ENCODE measurements at regions not wholly inside any gene's neighbourhood (a gene's known extent, or its start where the extent isn't known, plus 50 kb on each side); places are given as distances from the start of the nearest gene placed in this dataset.
A peak's percentile ranks its signal among the peaks of the same experiment; 100 is the strongest.

GRCh38 chr17:22518185-22518584, 825.9 kb downstream of the KCNJ18 start:
- TF ChIP-seq TEAD4 (IDR thresholded peaks at IDR 0.05) (no peak), TCF12 (IDR thresholded peaks at IDR 0.05; ENCODE audit: low read depth) (no peak), CEBPB (IDR thresholded peaks at IDR 0.05) (no peak), REST (IDR thresholded peaks at IDR 0.05; ENCODE audit: low read depth) (no peak), ZBTB7A (IDR thresholded peaks at IDR 0.05; ENCODE audit: low read depth) (no peak), EGR1 (IDR thresholded peaks at IDR 0.05) (no peak), NFIC (IDR thresholded peaks at IDR 0.05) (no peak), TAF1 (IDR thresholded peaks at IDR 0.05; ENCODE audit: low read depth) (no peak), RAD21 (IDR thresholded peaks at IDR 0.05; ENCODE audit: low read depth) (no peak), CREB1 (IDR thresholded peaks at IDR 0.05; ENCODE audit: low read depth) (no peak), EP300 (IDR thresholded peaks at IDR 0.05; ENCODE audit: borderline replicate concordance) (no peak), YY1 (IDR thresholded peaks at IDR 0.05; ENCODE audit: low read depth) (no peak), FOXM1 (IDR thresholded peaks at IDR 0.05; ENCODE audit: borderline replicate concordance, low read depth) (no peak), MAX (IDR thresholded peaks at IDR 0.05) (no peak)
- TF ChIP-seq, protein P1, sequence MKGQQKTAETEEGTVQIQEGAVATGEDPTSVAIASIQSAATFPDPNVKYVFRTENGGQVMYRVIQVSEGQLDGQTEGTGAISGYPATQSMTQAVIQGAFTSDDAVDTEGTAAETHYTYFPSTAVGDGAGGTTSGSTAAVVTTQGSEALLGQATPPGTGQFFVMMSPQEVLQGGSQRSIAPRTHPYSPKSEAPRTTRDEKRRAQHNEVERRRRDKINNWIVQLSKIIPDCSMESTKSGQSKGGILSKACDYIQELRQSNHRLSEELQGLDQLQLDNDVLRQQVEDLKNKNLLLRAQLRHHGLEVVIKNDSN (IDR thresholded peaks at IDR 0.05), result no peak

- TF ChIP-seq TAF1 (IDR thresholded peaks at IDR 0.05; ENCODE audit: low read depth), result no peak
- no peak for TF ChIP-seq YY1 (IDR thresholded peaks at IDR 0.05; ENCODE audit: low read depth)
These were observed 877.3 kb downstream of the KCNJ18 start for GRCh38 chr17:22569459-22570143.

GRCh38 chr17:22570144-22570845, 878.0 kb downstream of the KCNJ18 start:
- no peak for TF ChIP-seq YY1 (IDR thresholded peaks at IDR 0.05; ENCODE audit: low read depth)
- TF ChIP-seq MAX (IDR thresholded peaks at IDR 0.05), result no peak
- TF ChIP-seq EP300 (IDR thresholded peaks at IDR 0.05; ENCODE audit: borderline replicate concordance), result no peak
- TF ChIP-seq TAF1 (IDR thresholded peaks at IDR 0.05; ENCODE audit: low read depth), result no peak
- TF ChIP-seq EGR1 (IDR thresholded peaks at IDR 0.05), result no peak
- TF ChIP-seq, protein P1 (IDR thresholded peaks at IDR 0.05), result no peak
- no peak for TF ChIP-seq RAD21 (IDR thresholded peaks at IDR 0.05; ENCODE audit: low read depth)
- no peak for TF ChIP-seq ZBTB7A (IDR thresholded peaks at IDR 0.05; ENCODE audit: low read depth)
- no peak for TF ChIP-seq CREB1 (IDR thresholded peaks at IDR 0.05; ENCODE audit: low read depth)
- no peak for TF ChIP-seq NFIC (IDR thresholded peaks at IDR 0.05)
- TF ChIP-seq CEBPB (IDR thresholded peaks at IDR 0.05), result no peak
- no peak for TF ChIP-seq REST (IDR thresholded peaks at IDR 0.05; ENCODE audit: low read depth)
- TF ChIP-seq TCF12 (IDR thresholded peaks at IDR 0.05; ENCODE audit: low read depth), result no peak
- no peak for TF ChIP-seq FOXM1 (IDR thresholded peaks at IDR 0.05; ENCODE audit: borderline replicate concordance, low read depth)

GRCh38 chr17:22599322-22599721, 907.0 kb downstream of the KCNJ18 start:
- TF ChIP-seq MAX (IDR thresholded peaks at IDR 0.05) (no peak), NFIC (IDR thresholded peaks at IDR 0.05) (no peak), TCF12 (IDR thresholded peaks at IDR 0.05; ENCODE audit: low read depth) (no peak), YY1 (IDR thresholded peaks at IDR 0.05; ENCODE audit: low read depth) (no peak), TAF1 (IDR thresholded peaks at IDR 0.05; ENCODE audit: low read depth) (no peak)

GRCh38 chr17:22600644-22601298, 908.4 kb downstream of the KCNJ18 start:
- no peak for TF ChIP-seq CEBPB (IDR thresholded peaks at IDR 0.05)
- TF ChIP-seq RAD21 (IDR thresholded peaks at IDR 0.05; ENCODE audit: low read depth), result peak; percentile 38

Measured in Ishikawa (cell line).